ENCODE measurements at regions not wholly inside any gene's neighbourhood (a gene's known extent, or its start where the extent isn't known, plus 50 kb on each side); places are given as distances from the start of the nearest gene placed in this dataset.

DNA sequence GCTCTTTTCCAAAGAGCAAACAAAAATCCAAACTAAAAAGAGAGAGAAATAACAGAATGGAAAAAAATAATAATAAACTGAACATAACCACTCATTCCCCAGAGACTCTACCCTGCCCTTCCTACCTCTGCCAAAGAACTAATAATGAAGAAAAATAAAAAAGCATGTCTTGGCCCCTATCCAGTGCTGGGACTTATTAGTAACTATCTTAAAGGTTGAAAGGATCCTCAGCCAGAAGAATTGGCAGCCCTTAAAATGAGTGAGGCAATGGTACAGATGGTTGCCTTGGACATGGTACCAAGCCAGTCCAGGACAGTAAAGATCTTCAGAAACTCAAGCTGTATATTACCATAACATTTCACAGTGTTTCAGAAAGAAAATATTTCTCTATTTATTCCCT, 279.3 kb downstream of the HACE1 start:
- Histone ChIP-seq H2AFZ (ENCODE audit: low read length) (no peak overlapping the region), H3K36me3 (ENCODE audit: control insufficient read depth in 2 of 4, insufficient read depth in 4 of 4, low read length in 3 of 4) (no peaks in the 10 kb centered on the region), H3K9me3 (ENCODE audit: insufficient read depth in 2 of 2, low read depth in 1 of 2, low read length in 1 of 2) (no peaks in the 10 kb centered on the region), H3K27me3 (replicated peaks in 1 of 4; ENCODE audit: control insufficient read depth in 3 of 4, extremely low read depth in 1 of 4, insufficient read depth in 3 of 4, low read length in 3 of 4) (no peaks in the 10 kb centered on the region), H3K79me2 (ENCODE audit: control insufficient read depth in 1 of 2, insufficient read depth in 2 of 2, low read length in 2 of 2) (no peaks in the 10 kb centered on the region), H3K4ac (replicated peaks; ENCODE audit: insufficient read length, low read depth, low read length) (no peak overlapping the region), H4K5ac (ENCODE audit: insufficient read length, low read depth, low read length) (no peak overlapping the region), H3K4me3 (ENCODE audit: extremely low read depth in 1 of 4, insufficient read depth in 2 of 4, low read depth in 3 of 4, low read length in 4 of 4) (no peak overlapping the region), H3K79me1 (ENCODE audit: low read depth, low read length) (no peaks in the 10 kb centered on the region), H4K8ac (ENCODE audit: extremely low read depth, insufficient read depth, low read length) (no peak overlapping the region), H3K27ac (ENCODE audit: low read depth, low read length) (no peak overlapping the region), H4K20me1 (replicated peaks in 1 of 2; ENCODE audit: control insufficient read depth in 1 of 2, insufficient read depth in 2 of 2, low read length in 2 of 2) (no peaks in the 10 kb centered on the region), H4K91ac (replicated peaks; ENCODE audit: insufficient read length, low read length) (no peak overlapping the region), H3K9ac (replicated peaks in 1 of 4; ENCODE audit: extremely low read depth in 1 of 4, low read depth in 3 of 4, low read length in 3 of 4) (no peak overlapping the region), H2BK120ac (replicated peaks; ENCODE audit: low read depth, low read length) (no peak overlapping the region), H3K18ac (ENCODE audit: extremely low read depth, low read length) (no peak overlapping the region), H3K4me1 (replicated peaks in 1 of 4; ENCODE audit: control insufficient read depth in 3 of 4, insufficient read depth in 4 of 4, low read length in 3 of 4) (peaks cover 0 to 8% (median 0%) of the 10 kb centered on the region in 4 experiments; a peak in 1 of 7 replicates), H2BK12ac (ENCODE audit: low read depth, low read length) (no peak overlapping the region), H3K14ac (ENCODE audit: insufficient read length) (no peak overlapping the region), H3K23me2 (ENCODE audit: low read depth, low read length) (no peaks in the 10 kb centered on the region), H2BK5ac (ENCODE audit: low read depth, low read length) (no peak overlapping the region), H2AK5ac (ENCODE audit: low read depth, low read length) (no peak overlapping the region), H2BK20ac (ENCODE audit: low read length) (no peak overlapping the region), H3K4me2 (ENCODE audit: insufficient read depth in 1 of 2, low read depth in 2 of 2, low read length in 2 of 2) (no peak overlapping the region), H2BK15ac (ENCODE audit: low read length) (no peak overlapping the region), H3K23ac (ENCODE audit: insufficient read length) (no peak overlapping the region), H3K56ac (replicated peaks; ENCODE audit: insufficient read length, low read depth, low read length) (no peak overlapping the region)
- ChIA-PET POLR2A (ENCODE audit: partially characterized antibody) (no interaction called here), CTCF (ENCODE audit: partially characterized antibody) (no interaction called here)
- no peak for DNase-seq (ENCODE audit: low read depth in 1 of 2, low spot score in 2 of 2)
- TF ChIP-seq CEBPB (IDR thresholded peaks at IDR 0.05; ENCODE audit: low read depth, low read length) (no peak), TAF1 (IDR thresholded peaks at IDR 0.05; ENCODE audit: low read depth, low read length) (no peak), ASH2L (IDR thresholded peaks at IDR 0.05; ENCODE audit: low read length) (no peak), ZNF274 (IDR thresholded peaks at IDR 0.05; ENCODE audit: borderline replicate concordance, extremely low read depth, low read length) (no peak), CHD1 (IDR thresholded peaks at IDR 0.05; ENCODE audit: low read depth, low read length) (no peak), BCL11A (IDR thresholded peaks at IDR 0.05; ENCODE audit: low read depth in 2 of 2, low read length in 2 of 2) (no peak), TCF12 (IDR thresholded peaks at IDR 0.05; ENCODE audit: low read depth, low read length) (no peak), MAFK (IDR thresholded peaks at IDR 0.05; ENCODE audit: low read depth, low read length) (no peak), RAD21 (IDR thresholded peaks at IDR 0.05 in 1 of 2, conservative IDR thresholded peaks at IDR 0.05 in 1 of 2; ENCODE audit: low read depth in 2 of 2, low read length in 2 of 2) (no peak)
- no peak for FAIRE-seq

Measured in H1 (cell line).